ENCODE measurements at regions not wholly inside any gene's neighbourhood (a gene's known extent, or its start where the extent isn't known, plus 50 kb on each side); places are given as distances from the start of the nearest gene placed in this dataset.

DNA sequence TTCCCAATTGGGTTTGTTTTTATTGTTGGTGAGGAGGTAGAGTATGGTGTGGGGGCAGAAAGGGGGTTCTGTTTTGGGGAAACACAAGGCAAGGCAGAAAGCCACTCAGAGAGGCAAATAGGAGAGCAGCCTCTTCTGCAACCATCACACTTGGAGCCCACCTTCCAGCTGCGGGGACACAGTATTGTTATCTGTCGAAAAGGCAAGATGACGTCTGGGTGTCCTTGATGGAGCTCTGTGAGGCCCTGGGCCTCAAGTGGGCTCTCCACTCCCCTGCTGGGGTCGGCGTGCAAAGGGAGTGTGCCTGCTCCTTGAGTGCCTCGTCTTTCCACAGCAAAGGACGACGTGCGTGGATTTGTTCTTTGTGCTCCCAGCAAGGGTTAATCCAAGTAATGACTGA lies 227.6 kb downstream of the ANAPC1 start:
- Histone ChIP-seq H3K36me3 (ENCODE audit: control insufficient read depth in 1 of 2, insufficient read depth in 2 of 2, low read length in 2 of 2) (no peaks in the 10 kb centered on the region), H3K4me3 (replicated peaks in 1 of 2; ENCODE audit: low read depth in 1 of 2, low read length in 2 of 2) (no peak overlapping the region), H3K9me2 (ENCODE audit: insufficient read depth) (no peaks in the 10 kb centered on the region), H3K9me3 (ENCODE audit: control insufficient read depth in 1 of 2, insufficient read depth in 1 of 2, low read depth in 1 of 2, low read length in 2 of 2) (no peaks in the 10 kb centered on the region), H3K27me3 (ENCODE audit: insufficient read depth, low read length) (no peaks in the 10 kb centered on the region), H3K27ac (ENCODE audit: low read depth, low read length) (no peak overlapping the region), H3K4me2 (ENCODE audit: low read length) (no peak overlapping the region), H2AFZ (ENCODE audit: low read depth, low read length, poor library complexity, severe bottlenecking) (no peak overlapping the region), H3K79me2 (ENCODE audit: insufficient read depth, low read length) (no peaks in the 10 kb centered on the region), H4K20me1 (ENCODE audit: insufficient read depth) (no peaks in the 10 kb centered on the region), H3K4me1 (ENCODE audit: control insufficient read depth in 1 of 2, insufficient read depth in 2 of 2, low read length in 2 of 2) (peaks cover 12 to 16% of the 10 kb centered on the region in 2 experiments), H3K9ac (ENCODE audit: low read length) (no peak overlapping the region)
- ChIA-PET RAD21 (ENCODE audit: low non-redundant PET in 1 of 2, low total read pairs in 2 of 2, uncharacterized antibody in 2 of 2, unreplicated experiment in 2 of 2) (no interaction called here), POLR2A (no interaction called here), CTCF (no interaction called here)
- BruUV-seq (replicated peaks): no TSS peak
- no peak for ATAC-seq
- no peak for DNase-seq (ENCODE audit: low read depth, low spot score)
- no peak for TF ChIP-seq RAD21 (IDR thresholded peaks at IDR 0.05; ENCODE audit: low read depth)
- no peak for TF ChIP-seq ELF1 (IDR thresholded peaks at IDR 0.05; ENCODE audit: borderline replicate concordance, low read depth)
- no peak for TF ChIP-seq EZH2 (IDR thresholded peaks at IDR 0.05)
- TF ChIP-seq, protein P1, sequence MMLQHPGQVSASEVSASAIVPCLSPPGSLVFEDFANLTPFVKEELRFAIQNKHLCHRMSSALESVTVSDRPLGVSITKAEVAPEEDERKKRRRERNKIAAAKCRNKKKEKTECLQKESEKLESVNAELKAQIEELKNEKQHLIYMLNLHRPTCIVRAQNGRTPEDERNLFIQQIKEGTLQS (IDR thresholded peaks at IDR 0.05): no peak
- no peak for TF ChIP-seq SP1 (IDR thresholded peaks at IDR 0.05; ENCODE audit: low read depth)
- TF ChIP-seq FOSL1 (IDR thresholded peaks at IDR 0.05; ENCODE audit: low read depth): no peak
- TF ChIP-seq CEBPB (IDR thresholded peaks at IDR 0.05; ENCODE audit: low read depth): no peak
- TF ChIP-seq SRF (IDR thresholded peaks at IDR 0.05; ENCODE audit: low read depth): no peak
- TF ChIP-seq, protein P2, sequence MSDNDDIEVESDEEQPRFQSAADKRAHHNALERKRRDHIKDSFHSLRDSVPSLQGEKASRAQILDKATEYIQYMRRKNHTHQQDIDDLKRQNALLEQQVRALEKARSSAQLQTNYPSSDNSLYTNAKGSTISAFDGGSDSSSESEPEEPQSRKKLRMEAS (IDR thresholded peaks at IDR 0.05): no peak
- TF ChIP-seq ZFX (IDR thresholded peaks at IDR 0.05): no peak
- no peak for TF ChIP-seq ZNF274 (IDR thresholded peaks at IDR 0.05; ENCODE audit: low read depth, low read length)
- no peak for TF ChIP-seq POLR2AphosphoS5 (IDR thresholded peaks at IDR 0.05; ENCODE audit: low read depth, low read length)
- no peak for TF ChIP-seq JUND (IDR thresholded peaks at IDR 0.05)
- intact Hi-C loops (cut with micrococcal nuclease): no loop called here

DNA sequence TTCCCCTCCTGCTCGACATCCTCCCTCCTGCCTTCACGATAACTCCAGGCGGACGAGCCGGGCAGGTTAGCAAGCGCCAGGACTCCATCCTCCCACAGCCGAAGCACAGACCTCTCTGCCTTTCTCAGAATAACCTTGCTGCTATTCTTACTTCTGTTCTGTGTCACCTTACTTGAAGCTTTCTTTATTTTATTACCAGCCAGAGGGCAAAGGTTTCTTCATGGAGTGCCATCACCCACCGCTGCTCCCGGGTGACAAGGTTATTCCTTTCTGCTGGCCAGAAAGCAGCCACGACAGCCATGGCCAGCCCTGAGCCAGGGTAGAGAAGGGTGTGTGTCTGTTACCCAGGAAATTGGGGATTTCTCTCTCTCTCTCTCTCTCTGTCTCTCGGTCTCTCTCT lies 227.1 kb downstream of the ANAPC1 start:
- H3K4me1 ChIP-seq (ENCODE audit: control insufficient read depth in 1 of 2, insufficient read depth in 2 of 2, low read length in 2 of 2): peaks cover 12 to 16% of the 10 kb centered on the region in 2 experiments
- no peaks in the 10 kb centered on the region for H3K27me3 ChIP-seq (ENCODE audit: insufficient read depth, low read length)
- no TSS peak for BruUV-seq (replicated peaks)
- H4K20me1 ChIP-seq (ENCODE audit: insufficient read depth): no peaks in the 10 kb centered on the region
- no peaks in the 10 kb centered on the region for H3K9me2 ChIP-seq (ENCODE audit: insufficient read depth)
- no peak overlapping the region for H3K9ac ChIP-seq (ENCODE audit: low read length)
- H3K36me3 ChIP-seq (ENCODE audit: control insufficient read depth in 1 of 2, insufficient read depth in 2 of 2, low read length in 2 of 2): no peaks in the 10 kb centered on the region
- H3K4me2 ChIP-seq (ENCODE audit: low read length): no peak overlapping the region
- intact Hi-C loops (cut with micrococcal nuclease): no loop called here
- no peak overlapping the region for H3K27ac ChIP-seq (ENCODE audit: low read depth, low read length)
- no peak overlapping the region for H2AFZ ChIP-seq (ENCODE audit: low read depth, low read length, poor library complexity, severe bottlenecking)
- no peaks in the 10 kb centered on the region for H3K79me2 ChIP-seq (ENCODE audit: insufficient read depth, low read length)
- H3K9me3 ChIP-seq (ENCODE audit: control insufficient read depth in 1 of 2, insufficient read depth in 1 of 2, low read depth in 1 of 2, low read length in 2 of 2): no peaks in the 10 kb centered on the region
- no peak overlapping the region for H3K4me3 ChIP-seq (replicated peaks in 1 of 2; ENCODE audit: low read depth in 1 of 2, low read length in 2 of 2)
- DNase-seq (ENCODE audit: low read depth, low spot score) (no peak), ATAC-seq (no peak)
- CTCF ChIA-PET: no interaction called here
- RAD21 ChIA-PET (ENCODE audit: low non-redundant PET in 1 of 2, low total read pairs in 2 of 2, uncharacterized antibody in 2 of 2, unreplicated experiment in 2 of 2): no interaction called here
- POLR2A ChIA-PET: no interaction called here
- TF ChIP-seq, protein P3, sequence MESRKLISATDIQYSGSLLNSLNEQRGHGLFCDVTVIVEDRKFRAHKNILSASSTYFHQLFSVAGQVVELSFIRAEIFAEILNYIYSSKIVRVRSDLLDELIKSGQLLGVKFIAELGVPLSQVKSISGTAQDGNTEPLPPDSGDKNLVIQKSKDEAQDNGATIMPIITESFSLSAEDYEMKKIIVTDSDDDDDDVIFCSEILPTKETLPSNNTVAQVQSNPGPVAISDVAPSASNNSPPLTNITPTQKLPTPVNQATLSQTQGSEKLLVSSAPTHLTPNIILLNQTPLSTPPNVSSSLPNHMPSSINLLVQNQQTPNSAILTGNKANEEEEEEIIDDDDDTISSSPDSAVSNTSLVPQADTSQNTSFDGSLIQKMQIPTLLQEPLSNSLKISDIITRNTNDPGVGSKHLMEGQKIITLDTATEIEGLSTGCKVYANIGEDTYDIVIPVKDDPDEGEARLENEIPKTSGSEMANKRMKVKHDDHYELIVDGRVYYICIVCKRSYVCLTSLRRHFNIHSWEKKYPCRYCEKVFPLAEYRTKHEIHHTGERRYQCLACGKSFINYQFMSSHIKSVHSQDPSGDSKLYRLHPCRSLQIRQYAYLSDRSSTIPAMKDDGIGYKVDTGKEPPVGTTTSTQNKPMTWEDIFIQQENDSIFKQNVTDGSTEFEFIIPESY (IDR thresholded peaks at IDR 0.05; ENCODE audit: extremely low read depth, insufficient replicate concordance, low read length): no peak
- TF ChIP-seq EZH2phosphoT487 (IDR thresholded peaks at IDR 0.05; ENCODE audit: borderline replicate concordance): no peak
- TF ChIP-seq SP1 (IDR thresholded peaks at IDR 0.05; ENCODE audit: low read depth): no peak
- TF ChIP-seq, protein P4, sequence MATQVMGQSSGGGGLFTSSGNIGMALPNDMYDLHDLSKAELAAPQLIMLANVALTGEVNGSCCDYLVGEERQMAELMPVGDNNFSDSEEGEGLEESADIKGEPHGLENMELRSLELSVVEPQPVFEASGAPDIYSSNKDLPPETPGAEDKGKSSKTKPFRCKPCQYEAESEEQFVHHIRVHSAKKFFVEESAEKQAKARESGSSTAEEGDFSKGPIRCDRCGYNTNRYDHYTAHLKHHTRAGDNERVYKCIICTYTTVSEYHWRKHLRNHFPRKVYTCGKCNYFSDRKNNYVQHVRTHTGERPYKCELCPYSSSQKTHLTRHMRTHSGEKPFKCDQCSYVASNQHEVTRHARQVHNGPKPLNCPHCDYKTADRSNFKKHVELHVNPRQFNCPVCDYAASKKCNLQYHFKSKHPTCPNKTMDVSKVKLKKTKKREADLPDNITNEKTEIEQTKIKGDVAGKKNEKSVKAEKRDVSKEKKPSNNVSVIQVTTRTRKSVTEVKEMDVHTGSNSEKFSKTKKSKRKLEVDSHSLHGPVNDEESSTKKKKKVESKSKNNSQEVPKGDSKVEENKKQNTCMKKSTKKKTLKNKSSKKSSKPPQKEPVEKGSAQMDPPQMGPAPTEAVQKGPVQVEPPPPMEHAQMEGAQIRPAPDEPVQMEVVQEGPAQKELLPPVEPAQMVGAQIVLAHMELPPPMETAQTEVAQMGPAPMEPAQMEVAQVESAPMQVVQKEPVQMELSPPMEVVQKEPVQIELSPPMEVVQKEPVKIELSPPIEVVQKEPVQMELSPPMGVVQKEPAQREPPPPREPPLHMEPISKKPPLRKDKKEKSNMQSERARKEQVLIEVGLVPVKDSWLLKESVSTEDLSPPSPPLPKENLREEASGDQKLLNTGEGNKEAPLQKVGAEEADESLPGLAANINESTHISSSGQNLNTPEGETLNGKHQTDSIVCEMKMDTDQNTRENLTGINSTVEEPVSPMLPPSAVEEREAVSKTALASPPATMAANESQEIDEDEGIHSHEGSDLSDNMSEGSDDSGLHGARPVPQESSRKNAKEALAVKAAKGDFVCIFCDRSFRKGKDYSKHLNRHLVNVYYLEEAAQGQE (IDR thresholded peaks at IDR 0.05; ENCODE audit: low read depth): no peak
- TF ChIP-seq, protein P1 (IDR thresholded peaks at IDR 0.05): no peak
- TF ChIP-seq TCF7L2 (IDR thresholded peaks at IDR 0.05; ENCODE audit: borderline replicate concordance, extremely low read depth, insufficient read depth, insufficient read length): no peak
- TF ChIP-seq ZNF274 (IDR thresholded peaks at IDR 0.05; ENCODE audit: low read depth, low read length): no peak

Data from HCT116 (cell line).